Testis (tissue), 2 donors: ENCODE measurements at regions not wholly inside any gene's neighbourhood (a gene's known extent, or its start where the extent isn't known, plus 50 kb on each side); places are given as distances from the start of the nearest gene placed in this dataset.

Source experiments
- POLR2A ChIP-seq: fragments of 450-650 bp; IDR thresholded peaks from one replicate; pipeline ENCODE4 v1.6.1; 2017; ENCODE audit warnings: antibody characterized with exemption, mild to moderate bottlenecking, moderate library complexity
- TF ChIP-seq, protein P1 (sequence below), 3 experiments: fragments of 450-650 bp in 2 of 3; fragments of 200-600 bp in 1 of 3; sonication (generic) in 1 of 3; IDR thresholded peaks; one replicate each; pipeline ENCODE4 v1.5.1; 2016 to 2019; ENCODE audit warnings: antibody characterized with exemption in 3 of 3, mild to moderate bottlenecking in 2 of 3, moderate library complexity in 1 of 3

GRCh38 chr3:8156831-8157230 is 344.8 kb upstream of the LMCD1 start:
- TF ChIP-seq, protein P1, sequence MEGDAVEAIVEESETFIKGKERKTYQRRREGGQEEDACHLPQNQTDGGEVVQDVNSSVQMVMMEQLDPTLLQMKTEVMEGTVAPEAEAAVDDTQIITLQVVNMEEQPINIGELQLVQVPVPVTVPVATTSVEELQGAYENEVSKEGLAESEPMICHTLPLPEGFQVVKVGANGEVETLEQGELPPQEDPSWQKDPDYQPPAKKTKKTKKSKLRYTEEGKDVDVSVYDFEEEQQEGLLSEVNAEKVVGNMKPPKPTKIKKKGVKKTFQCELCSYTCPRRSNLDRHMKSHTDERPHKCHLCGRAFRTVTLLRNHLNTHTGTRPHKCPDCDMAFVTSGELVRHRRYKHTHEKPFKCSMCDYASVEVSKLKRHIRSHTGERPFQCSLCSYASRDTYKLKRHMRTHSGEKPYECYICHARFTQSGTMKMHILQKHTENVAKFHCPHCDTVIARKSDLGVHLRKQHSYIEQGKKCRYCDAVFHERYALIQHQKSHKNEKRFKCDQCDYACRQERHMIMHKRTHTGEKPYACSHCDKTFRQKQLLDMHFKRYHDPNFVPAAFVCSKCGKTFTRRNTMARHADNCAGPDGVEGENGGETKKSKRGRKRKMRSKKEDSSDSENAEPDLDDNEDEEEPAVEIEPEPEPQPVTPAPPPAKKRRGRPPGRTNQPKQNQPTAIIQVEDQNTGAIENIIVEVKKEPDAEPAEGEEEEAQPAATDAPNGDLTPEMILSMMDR (IDR thresholded peaks at IDR 0.05), result no peak
- TF ChIP-seq POLR2A, result no peak
